Islet of Langerhans (tissue), 1 donor: ENCODE measurements at regions not wholly inside any gene's neighbourhood (a gene's known extent, or its start where the extent isn't known, plus 50 kb on each side); places are given as distances from the start of the nearest gene placed in this dataset.

ENCODE experiments used
- FAIRE-seq: peaks from one replicate; lab custom pipeline; 2011; peaks lifted over from hg19 to GRCh38; lab: Jason Lieb, UNC

DNA sequence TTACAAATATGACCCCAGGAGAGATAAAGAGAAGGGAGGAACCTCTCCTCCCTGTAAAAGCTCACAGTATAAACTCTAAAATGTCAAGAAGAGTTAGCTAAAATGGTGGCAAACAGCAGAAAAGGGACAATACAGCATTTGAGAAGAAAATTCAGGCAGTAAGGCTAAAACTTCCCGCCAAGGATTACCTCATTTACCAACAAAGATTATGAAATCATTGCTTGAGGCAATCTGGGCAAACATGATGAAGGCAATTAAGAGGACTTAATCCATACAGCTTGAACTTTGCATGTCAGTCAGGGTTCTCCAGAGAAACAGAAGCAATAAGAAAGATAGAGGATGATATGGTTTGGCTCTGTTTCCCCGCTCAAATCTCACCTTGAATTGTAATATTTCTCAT, 81.4 kb downstream of the CMPK2 start:
- no peak for FAIRE-seq

DNA sequence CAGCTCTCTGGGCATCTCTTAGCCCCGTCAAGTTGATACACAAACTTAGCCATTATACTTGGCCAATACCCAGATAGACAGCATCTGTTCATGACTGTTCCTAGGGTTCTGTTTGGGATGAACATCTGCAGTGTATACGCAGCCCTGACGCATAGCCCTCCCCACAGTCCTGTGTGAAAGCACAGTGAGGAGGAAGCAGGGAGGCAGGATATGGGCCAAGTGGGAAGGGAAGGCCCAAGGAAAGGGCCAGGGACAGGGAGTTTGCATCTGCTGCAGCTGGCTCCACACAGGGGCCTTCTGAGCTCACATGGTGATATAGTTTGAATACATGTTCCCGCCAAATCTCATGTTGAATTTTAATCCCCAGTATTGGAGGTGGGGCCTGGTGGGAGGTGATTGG, 80.2 kb downstream of the CMPK2 start:
- no peak for FAIRE-seq

DNA sequence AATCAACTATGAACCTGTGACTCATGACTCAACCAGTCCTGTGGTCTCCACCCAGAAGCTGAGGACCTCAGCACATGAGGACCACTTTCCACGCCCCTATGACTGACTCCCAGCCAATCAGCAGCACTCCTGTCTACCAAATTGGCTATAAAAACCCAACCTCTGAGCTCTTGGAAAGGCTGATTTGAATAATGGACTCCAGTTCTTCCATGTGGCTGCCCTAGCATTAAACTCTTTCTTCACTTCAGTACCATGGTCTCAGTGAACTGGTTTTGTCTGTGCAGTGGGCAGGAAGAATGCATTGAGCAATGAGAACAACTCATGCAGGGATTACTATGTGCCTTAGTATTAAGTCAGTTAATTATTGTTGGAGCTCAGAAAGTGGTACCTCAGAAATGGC, 78.3 kb downstream of the CMPK2 start:
- no peak for FAIRE-seq

DNA sequence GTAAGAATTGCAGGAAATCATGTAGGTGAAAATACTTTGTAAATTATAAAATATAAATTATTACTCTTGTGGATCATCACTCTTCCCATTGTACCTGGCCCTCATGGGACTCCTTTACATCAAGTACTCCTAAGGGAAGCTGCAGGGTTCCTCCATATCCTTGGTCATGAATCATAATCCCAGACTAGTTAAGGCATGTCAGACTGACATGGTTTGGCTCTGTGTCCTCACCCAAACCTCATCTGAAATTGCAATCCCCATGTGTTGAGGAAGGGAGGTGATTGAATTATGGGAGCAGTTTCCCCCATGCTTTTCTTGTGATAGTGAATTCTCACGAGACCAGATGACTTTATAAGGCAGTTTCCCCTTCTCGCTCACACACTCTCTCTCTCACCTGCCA, 77.1 kb downstream of the CMPK2 start:
- no peak for FAIRE-seq

DNA sequence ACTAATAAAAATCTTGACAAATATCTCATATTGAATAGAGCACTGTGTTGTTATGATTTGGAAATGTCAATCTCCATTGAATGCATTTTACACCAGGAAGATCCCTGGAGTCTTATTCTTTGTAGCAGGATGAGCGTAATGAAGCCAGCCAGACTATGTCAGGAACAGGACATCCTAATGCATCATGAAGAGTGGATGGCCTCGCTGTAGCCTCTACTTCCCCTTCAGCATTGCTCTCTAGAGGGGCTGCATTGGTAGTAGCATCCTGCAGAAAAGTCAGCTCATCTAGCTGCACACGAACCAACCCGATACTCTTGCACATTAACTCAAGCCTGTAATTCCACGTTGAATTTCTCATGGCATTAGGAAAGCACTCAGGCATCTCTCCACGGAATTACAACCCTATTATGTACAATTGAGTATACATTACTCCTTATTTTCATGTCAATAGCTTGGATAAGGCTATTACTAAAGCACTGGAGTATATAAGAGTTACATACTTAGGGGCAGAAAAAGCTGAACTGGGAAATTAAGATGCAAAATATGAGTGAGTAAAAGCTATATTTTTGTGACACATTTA, 76.1 kb downstream of the CMPK2 start:
- no peak for FAIRE-seq

DNA sequence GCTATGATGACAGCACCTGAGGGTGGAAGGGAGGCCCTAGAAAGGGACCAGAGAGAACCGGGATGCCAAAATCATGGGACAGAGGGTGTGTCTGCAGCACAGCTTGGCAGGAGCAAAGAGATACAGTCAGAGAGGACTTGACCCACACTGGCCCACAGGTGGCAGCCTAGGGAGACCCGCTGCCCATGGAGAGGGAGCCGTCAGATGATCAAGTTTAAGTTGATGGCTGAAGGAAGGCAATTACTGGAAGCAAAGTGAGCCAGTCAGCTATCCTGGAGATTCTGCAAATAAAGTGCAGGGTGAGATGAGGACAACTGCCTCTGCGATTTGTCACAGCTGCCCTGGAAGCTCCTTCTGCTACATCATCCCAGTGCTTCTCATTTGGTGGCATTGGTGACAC, 74.0 kb downstream of the CMPK2 start:
- FAIRE-seq, result no peak

DNA sequence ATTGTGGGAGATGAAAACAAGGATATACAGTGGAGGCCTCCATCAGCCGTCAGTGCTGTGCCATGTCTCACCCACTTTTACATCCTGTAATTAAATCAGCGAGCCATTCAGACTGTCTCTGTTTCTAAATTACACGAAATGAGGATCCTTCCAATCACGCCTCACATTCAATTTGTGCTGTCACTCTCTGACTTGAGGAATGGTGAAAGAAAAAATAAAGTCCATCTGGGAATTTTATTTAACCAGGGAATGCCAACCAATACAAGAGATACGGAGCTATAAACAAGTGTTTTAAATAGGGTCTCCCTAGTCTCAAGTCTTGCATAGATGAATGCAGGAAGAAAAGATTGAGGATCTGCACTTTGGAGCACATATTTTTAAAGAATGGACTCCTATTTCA, 72.8 kb downstream of the CMPK2 start:
- no peak for FAIRE-seq

DNA sequence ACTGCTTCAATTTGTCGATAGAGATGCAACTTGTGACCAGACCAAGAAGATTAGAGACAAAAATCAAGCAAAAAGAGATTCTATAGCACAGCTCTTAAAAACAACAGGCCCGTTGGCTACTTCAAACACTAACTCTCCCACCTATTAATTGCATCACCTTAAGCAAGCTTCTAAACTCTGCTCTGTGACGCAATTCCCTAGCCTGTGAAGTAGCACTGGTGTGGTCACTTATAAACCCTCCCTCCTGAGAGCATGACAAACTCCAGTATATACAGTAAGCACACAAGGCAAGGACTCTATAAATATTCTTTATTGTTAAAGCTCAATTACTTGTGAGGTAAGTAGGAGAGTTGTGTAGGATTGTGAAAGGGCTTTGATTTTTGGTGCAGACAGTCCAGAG, 72.3 kb downstream of the CMPK2 start:
- no peak for FAIRE-seq

DNA sequence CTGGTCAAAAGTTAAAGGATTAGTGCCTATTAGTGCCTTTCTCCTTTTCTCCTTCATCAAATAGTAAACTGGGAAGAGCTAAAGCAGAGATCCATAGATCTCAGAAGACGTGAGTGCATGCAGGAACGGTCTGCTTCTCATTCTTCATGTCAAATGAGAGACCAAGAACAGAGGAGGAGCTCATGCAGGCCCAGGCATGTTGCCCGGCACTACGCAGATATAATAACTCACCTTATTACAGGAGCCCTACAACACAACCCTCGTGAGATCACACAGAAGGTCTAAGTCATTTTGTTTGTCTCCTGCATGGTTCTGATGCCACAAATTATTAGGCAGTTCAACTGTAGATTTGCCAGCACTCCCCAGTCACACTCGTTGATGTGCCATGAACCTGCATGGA, 71.8 kb downstream of the CMPK2 start:
- no peak for FAIRE-seq

DNA sequence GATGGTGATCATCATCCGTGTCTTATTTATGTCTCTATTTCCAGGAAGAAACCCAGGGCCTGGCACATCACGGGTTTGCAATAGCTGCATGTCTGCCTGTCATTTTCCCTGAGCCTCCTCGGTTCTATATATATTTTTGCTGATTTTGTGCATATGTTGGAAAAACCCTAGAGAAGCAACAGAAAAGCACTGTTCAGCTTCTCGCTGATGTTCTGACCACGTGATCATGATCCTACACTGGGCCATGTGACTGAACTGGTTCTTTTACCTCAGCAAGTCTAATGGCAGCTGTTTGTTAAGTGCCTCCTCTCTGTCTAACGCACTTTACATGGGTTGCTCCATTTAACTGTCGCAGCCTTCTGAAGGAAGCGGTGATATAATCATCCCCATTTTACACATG, 71.3 kb downstream of the CMPK2 start:
- FAIRE-seq, result no peak
